ENCODE measurements at regions not wholly inside any gene's neighbourhood (a gene's known extent, or its start where the extent isn't known, plus 50 kb on each side); places are given as distances from the start of the nearest gene placed in this dataset.

- DNase-seq (ENCODE audit: low spot score) = no peak
These were observed 77.9 kb downstream of the ZC3H11B start for GRCh38 chr1:219534991-219535390.

GRCh38 chr1:219533280-219533679, 79.6 kb downstream of the ZC3H11B start:
- Mint-ChIP-seq H3K9me3 (ENCODE audit: low read depth) (no peaks in the 10 kb centered on the region), H3K36me3 (ENCODE audit: low read depth) (peaks cover 2% of the 10 kb centered on the region), H3K27ac (ENCODE audit: unreplicated experiment) (no peak overlapping the region), H3K4me3 (ENCODE audit: unreplicated experiment) (no peak overlapping the region), H3K4me1 (ENCODE audit: low read depth) (peaks cover 7% of the 10 kb centered on the region), H3K27me3 (ENCODE audit: low read depth) (no peaks in the 10 kb centered on the region)
- DNase-seq (ENCODE audit: low spot score) = no peak
- TF ChIP-seq CTCF (IDR thresholded peaks at IDR 0.05) = no peak

More at GRCh38 chr1:219534991-219535390, 77.9 kb downstream of the ZC3H11B start:
- no peak for TF ChIP-seq CTCF (IDR thresholded peaks at IDR 0.05)
- H3K4me1 Mint-ChIP-seq (ENCODE audit: low read depth) = peaks cover 7% of the 10 kb centered on the region
- H3K4me3 Mint-ChIP-seq (ENCODE audit: unreplicated experiment) = no peak overlapping the region
- no peaks in the 10 kb centered on the region for H3K9me3 Mint-ChIP-seq (ENCODE audit: low read depth)
- no peaks in the 10 kb centered on the region for H3K27me3 Mint-ChIP-seq (ENCODE audit: low read depth)
- no peak overlapping the region for H3K27ac Mint-ChIP-seq (ENCODE audit: unreplicated experiment)
- H3K36me3 Mint-ChIP-seq (ENCODE audit: low read depth) = peaks cover 2% of the 10 kb centered on the region

- Mint-ChIP-seq H3K4me3 (ENCODE audit: unreplicated experiment) (no peak overlapping the region), H3K27ac (ENCODE audit: unreplicated experiment) (no peak overlapping the region), H3K4me1 (ENCODE audit: low read depth) (peaks cover 7% of the 10 kb centered on the region), H3K27me3 (ENCODE audit: low read depth) (no peaks in the 10 kb centered on the region), H3K36me3 (ENCODE audit: low read depth) (peaks cover 2% of the 10 kb centered on the region), H3K9me3 (ENCODE audit: low read depth) (no peaks in the 10 kb centered on the region)
- DNase-seq (ENCODE audit: low spot score) = no peak
- no peak for TF ChIP-seq CTCF (IDR thresholded peaks at IDR 0.05)
These were observed 83.8 kb downstream of the ZC3H11B start for GRCh38 chr1:219529116-219529515.

GRCh38 chr1:219528633-219529032, 84.3 kb downstream of the ZC3H11B start:
- Mint-ChIP-seq H3K9me3 (ENCODE audit: low read depth) (no peaks in the 10 kb centered on the region), H3K27ac (ENCODE audit: unreplicated experiment) (no peak overlapping the region), H3K27me3 (ENCODE audit: low read depth) (no peaks in the 10 kb centered on the region), H3K4me1 (ENCODE audit: low read depth) (peaks cover 6% of the 10 kb centered on the region), H3K36me3 (ENCODE audit: low read depth) (peaks cover 2% of the 10 kb centered on the region), H3K4me3 (ENCODE audit: unreplicated experiment) (no peak overlapping the region)
- no peak for DNase-seq (ENCODE audit: low spot score)
- TF ChIP-seq CTCF (IDR thresholded peaks at IDR 0.05) = no peak

- H3K27ac Mint-ChIP-seq (ENCODE audit: unreplicated experiment) = no peak overlapping the region
- no peak overlapping the region for H3K4me3 Mint-ChIP-seq (ENCODE audit: unreplicated experiment)
- H3K4me1 Mint-ChIP-seq (ENCODE audit: low read depth) = no peaks in the 10 kb centered on the region
- no peak for TF ChIP-seq CTCF (IDR thresholded peaks at IDR 0.05)
- peaks cover 2% of the 10 kb centered on the region for H3K36me3 Mint-ChIP-seq (ENCODE audit: low read depth)
- DNase-seq (ENCODE audit: low spot score) = no peak
- H3K9me3 Mint-ChIP-seq (ENCODE audit: low read depth) = no peaks in the 10 kb centered on the region
- H3K27me3 Mint-ChIP-seq (ENCODE audit: low read depth) = no peaks in the 10 kb centered on the region
These were observed 84.9 kb downstream of the ZC3H11B start for GRCh38 chr1:219527994-219528393.
